ENCODE measurements at regions not wholly inside any gene's neighbourhood (a gene's known extent, or its start where the extent isn't known, plus 50 kb on each side); places are given as distances from the start of the nearest gene placed in this dataset.

DNA sequence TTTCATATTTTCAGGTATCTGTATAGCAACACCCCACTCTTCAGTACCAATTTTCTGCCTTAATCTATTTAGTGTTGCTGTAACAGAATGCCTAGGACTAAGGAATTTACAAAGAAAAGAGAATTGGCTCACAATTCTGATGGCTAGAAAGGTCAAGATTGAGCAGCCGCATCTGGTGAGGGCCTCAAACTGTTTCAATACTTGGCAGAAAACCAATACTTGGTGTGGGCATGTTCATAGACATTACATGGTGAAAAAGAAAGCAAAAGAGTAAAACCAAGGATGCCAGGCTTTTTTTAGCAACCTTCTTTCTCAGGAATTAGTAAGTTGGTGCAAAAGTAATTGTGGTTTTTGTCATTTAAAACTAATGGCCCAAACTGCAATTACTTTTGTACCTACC is 1041.1 kb upstream of the CDH6 start:
- TF ChIP-seq, protein P1, sequence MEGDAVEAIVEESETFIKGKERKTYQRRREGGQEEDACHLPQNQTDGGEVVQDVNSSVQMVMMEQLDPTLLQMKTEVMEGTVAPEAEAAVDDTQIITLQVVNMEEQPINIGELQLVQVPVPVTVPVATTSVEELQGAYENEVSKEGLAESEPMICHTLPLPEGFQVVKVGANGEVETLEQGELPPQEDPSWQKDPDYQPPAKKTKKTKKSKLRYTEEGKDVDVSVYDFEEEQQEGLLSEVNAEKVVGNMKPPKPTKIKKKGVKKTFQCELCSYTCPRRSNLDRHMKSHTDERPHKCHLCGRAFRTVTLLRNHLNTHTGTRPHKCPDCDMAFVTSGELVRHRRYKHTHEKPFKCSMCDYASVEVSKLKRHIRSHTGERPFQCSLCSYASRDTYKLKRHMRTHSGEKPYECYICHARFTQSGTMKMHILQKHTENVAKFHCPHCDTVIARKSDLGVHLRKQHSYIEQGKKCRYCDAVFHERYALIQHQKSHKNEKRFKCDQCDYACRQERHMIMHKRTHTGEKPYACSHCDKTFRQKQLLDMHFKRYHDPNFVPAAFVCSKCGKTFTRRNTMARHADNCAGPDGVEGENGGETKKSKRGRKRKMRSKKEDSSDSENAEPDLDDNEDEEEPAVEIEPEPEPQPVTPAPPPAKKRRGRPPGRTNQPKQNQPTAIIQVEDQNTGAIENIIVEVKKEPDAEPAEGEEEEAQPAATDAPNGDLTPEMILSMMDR (IDR thresholded peaks at IDR 0.05) = no peak

DNA sequence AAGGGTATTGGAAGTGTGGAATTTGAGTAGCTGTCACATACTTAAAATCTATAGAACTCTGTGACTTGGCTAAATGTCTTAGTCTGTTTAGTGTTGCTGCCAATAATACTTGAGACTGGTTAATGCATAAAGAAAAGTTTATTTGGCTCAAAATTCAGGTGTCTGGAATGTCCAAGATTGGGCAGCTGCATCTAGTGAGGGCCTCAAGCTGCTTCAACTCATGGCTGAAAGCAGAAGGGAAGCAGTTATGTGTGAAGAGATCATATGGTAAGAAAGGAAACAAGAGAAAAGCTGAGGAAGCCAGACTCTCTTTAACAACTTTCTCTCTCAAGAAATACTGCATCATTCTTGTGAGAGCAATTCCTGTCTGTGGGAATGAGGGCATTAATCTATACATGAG is 1043.3 kb upstream of the CDH6 start:
- TF ChIP-seq, protein P1 (IDR thresholded peaks at IDR 0.05) = no peak

DNA sequence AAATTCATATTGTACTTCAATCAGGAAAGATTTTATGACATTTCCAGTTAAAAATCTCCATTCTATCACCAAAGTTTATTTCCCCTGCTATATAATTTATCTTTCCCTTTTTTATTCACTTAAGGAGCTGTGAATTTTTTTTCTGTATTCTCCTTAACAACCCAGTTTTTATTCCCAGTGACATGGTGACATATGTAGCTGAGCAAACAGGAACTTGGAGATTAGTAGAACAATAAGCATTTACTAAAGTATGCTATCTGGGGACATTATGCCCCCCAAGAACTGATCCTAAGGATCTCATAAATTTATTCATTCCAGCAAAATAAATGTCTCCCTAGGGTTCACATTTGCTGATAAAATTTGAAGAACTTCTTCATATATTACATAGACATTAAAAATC is 1044.0 kb upstream of the CDH6 start:
- TF ChIP-seq, protein P1 (IDR thresholded peaks at IDR 0.05) = no peak

DNA sequence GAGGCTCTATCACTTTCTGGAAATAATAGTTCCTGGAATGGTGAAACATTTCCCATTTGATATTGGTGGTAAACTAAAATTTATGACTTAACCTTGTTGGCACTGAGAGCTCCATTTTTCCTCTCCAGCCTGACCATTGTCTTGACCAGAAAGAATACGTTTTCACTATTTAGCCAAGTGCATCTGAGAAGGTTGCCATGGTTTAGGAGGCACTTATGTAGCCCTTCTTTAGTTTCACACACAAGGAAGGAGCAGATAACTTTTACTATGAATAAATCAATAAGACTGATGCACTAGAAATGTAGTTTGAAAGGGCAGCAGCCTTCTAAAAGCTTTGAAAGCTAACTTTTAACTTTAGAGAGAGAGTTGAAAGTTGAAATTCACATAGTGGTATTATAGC is 1045.5 kb upstream of the CDH6 start:
- TF ChIP-seq, protein P1 (IDR thresholded peaks at IDR 0.05) = no peak

DNA sequence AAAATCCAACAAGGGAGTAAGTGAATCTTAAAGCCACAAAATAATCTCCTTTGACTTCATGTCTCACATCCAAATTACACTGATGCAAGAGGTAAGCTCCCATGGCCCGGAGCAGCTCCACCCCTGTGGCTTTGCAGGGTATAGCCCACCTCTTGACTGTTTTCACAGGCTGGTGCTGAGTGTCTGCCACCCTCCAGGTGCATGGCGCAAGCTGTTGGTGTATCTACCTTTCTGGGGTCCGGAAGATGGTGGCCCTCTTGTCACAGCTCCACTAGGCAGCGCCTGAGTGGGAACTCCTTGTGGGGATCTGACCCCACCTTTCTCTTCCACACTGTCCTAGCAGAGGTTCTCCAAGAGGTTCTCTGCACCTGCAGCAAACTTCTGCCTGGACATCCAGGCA is 1051.1 kb upstream of the CDH6 start:
- TF ChIP-seq, protein P1 (IDR thresholded peaks at IDR 0.05) = no peak

DNA sequence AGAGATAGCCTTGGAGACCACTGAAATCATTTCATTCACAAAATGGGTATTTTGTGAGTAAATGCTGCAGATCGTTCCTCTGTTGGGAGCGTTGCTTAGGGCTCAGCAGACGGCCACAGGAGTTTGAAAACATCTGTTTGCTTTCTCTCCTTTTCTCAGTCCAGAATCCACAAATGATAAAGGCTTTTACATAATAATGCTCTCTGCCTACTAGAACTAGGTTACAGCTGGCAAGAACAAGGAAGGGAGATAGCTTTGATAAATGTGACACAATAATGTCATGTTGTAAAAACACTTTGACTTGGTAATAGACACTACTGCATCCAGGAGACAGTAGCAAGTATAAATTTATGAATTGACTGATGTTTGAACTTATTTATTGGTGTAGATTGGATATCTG is 1072.4 kb upstream of the CDH6 start:
- TF ChIP-seq, protein P1 (IDR thresholded peaks at IDR 0.05) = no peak

DNA sequence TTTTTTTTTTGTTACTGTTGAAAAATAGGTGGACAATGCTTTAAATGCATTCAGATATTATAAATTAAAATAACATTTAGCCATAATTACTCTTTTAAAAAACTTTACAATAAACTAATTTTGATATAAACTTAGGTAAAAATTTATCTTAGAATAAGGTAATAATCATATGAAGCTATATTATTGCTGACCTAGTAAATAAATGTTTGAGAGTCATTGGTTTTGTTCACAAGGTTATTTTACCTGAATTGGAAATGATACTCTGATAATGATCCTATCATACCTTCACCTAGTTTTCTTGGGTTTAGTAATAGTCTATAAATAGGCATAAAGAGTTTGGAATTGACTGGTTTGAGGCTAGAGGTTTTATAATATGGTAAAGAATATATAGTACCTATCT is 1076.4 kb upstream of the CDH6 start:
- TF ChIP-seq, protein P1 (IDR thresholded peaks at IDR 0.05) = no peak

DNA sequence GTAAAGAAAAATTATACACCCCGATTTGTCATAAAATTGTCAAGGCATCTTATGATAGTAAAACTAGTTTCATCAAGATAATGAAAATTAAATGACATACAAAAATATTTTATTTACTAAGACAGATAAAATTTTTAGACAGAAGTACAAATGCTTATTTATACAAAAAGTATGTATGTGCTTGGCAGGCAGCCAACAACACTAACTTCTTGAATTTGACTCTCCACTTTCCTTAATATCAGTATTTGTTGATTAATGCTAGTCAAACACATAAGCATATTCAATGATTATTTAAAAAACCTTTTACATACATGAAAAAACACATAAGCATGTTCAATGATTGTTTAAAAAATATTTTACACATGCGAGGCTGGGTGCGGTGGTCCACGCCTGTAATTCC is 1079.9 kb upstream of the CDH6 start:
- TF ChIP-seq, protein P1 (IDR thresholded peaks at IDR 0.05) = no peak
